ENCODE measurements at regions not wholly inside any gene's neighbourhood (a gene's known extent, or its start where the extent isn't known, plus 50 kb on each side); places are given as distances from the start of the nearest gene placed in this dataset.

DNA sequence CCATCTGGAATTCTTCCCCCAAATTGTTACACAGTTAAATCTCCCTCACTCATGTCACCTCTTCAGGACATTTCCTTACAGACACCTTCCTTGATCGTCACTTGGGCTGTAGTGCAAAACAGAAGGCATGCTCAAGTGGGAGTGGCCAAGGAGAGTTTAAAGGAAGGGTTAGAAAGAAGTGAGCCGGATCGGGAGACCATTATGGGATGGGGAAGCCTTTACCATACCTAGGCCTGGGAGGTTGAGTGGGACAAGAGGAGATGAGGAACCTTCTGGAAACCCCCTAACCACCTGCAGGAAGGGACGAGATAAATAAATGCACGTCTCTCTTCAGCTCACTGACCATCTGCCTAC lies 102.7 kb downstream of the UCHL1 start:
- peaks cover 17% of the 10 kb centered on the region for H3K4me1 Mint-ChIP-seq
- H3K4me2 ChIP-seq (replicated peaks; ENCODE audit: extremely low read depth, low read length, poor library complexity, severe bottlenecking), result no peak overlapping the region

GRCh38 chr4:41359836-41360213 lies 103.1 kb downstream of the UCHL1 start:
- Histone ChIP-seq H3K27ac (ENCODE audit: low read depth in 1 of 2, low read length in 2 of 2) (no peak overlapping the region), H4K20me1 (ENCODE audit: insufficient read depth, low read length) (no peaks in the 10 kb centered on the region), H3K4me1 (ENCODE audit: control insufficient read depth in 1 of 2, insufficient read depth in 2 of 2, low read length in 2 of 2) (peaks cover 15 to 20% of the 10 kb centered on the region in 2 donors), H2AFZ (ENCODE audit: insufficient read depth, low read depth, low read length, poor library complexity, severe bottlenecking) (peak overlapping the region; percentile 88), H3K9ac (ENCODE audit: insufficient read depth, low read length, poor library complexity, severe bottlenecking) (peak overlapping the region; percentile 15), H3K9me3 (replicated peaks in 1 of 2; ENCODE audit: control insufficient read depth in 1 of 2, insufficient read depth in 1 of 2, low read length in 2 of 2) (peaks cover 0 to 12% of the 10 kb centered on the region in 2 donors), H3K4me2 (replicated peaks; ENCODE audit: extremely low read depth, low read length, poor library complexity, severe bottlenecking) (peak overlapping the region; percentile 96), H3K36me3 (replicated peaks in 1 of 2; ENCODE audit: control insufficient read depth in 1 of 2, insufficient read depth in 2 of 2, low read length in 2 of 2) (no peaks in the 10 kb centered on the region), H3K4me3 (replicated peaks in 1 of 3; ENCODE audit: low read depth in 2 of 3, low read length in 3 of 3) (peak overlapping the region in 1 of 3 experiments; percentile 81), H3K79me2 (ENCODE audit: insufficient read depth, low read length) (no peaks in the 10 kb centered on the region), H3K27me3 (ENCODE audit: control insufficient read depth in 2 of 2, insufficient read depth in 2 of 2, low read length in 2 of 2) (peaks cover 52 to 58% of the 10 kb centered on the region in 2 donors)
- Mint-ChIP-seq H3K27me3 (ENCODE audit: low read depth in 3 of 3) (peaks cover 46 to 68% (median 62%) of the 10 kb centered on the region in 3 donors), H3K36me3 (peaks cover 0 to 3% of the 10 kb centered on the region in 2 donors), H3K4me1 (peaks cover 17% of the 10 kb centered on the region), H3K27ac (no peak overlapping the region), H3K9me3 (peaks cover 0 to 12% (median 3%) of the 10 kb centered on the region in 7 donors), H3K4me3 (peak overlapping the region; percentile 45 to 85)
- intact Hi-C loops (cut with micrococcal nuclease), result no loop called here
- 47% methylated on average over 3 of the region's 11 CpGs for WGBS (ENCODE audit: insufficient coverage)
- no peak for DNase-seq
- TF ChIP-seq CTCF (IDR thresholded peaks at IDR 0.05), result no peak

More for the DNA sequence above, 102.7 kb downstream of the UCHL1 start:
- no peak overlapping the region for H2AFZ ChIP-seq (ENCODE audit: insufficient read depth, low read depth, low read length, poor library complexity, severe bottlenecking)
- H3K27ac ChIP-seq (ENCODE audit: low read depth in 1 of 2, low read length in 2 of 2), result no peak overlapping the region
- no peak overlapping the region for H3K4me3 ChIP-seq (replicated peaks in 1 of 3; ENCODE audit: low read depth in 2 of 3, low read length in 3 of 3)
- no peak overlapping the region for H3K27ac Mint-ChIP-seq
- H3K27me3 Mint-ChIP-seq (ENCODE audit: low read depth in 3 of 3), result peaks cover 44 to 64% (median 59%) of the 10 kb centered on the region in 3 donors
- no peak overlapping the region for H3K9ac ChIP-seq (ENCODE audit: insufficient read depth, low read length, poor library complexity, severe bottlenecking)
- peaks cover 15 to 20% of the 10 kb centered on the region in 2 donors for H3K4me1 ChIP-seq (ENCODE audit: control insufficient read depth in 1 of 2, insufficient read depth in 2 of 2, low read length in 2 of 2)
- H3K4me3 Mint-ChIP-seq, result peak overlapping the region in 1 of 2 donors; percentile 85
- peaks cover 0 to 3% of the 10 kb centered on the region in 2 donors for H3K36me3 Mint-ChIP-seq
- peaks cover 0 to 15% (median 3%) of the 10 kb centered on the region in 7 donors for H3K9me3 Mint-ChIP-seq
- H3K9me3 ChIP-seq (replicated peaks in 1 of 2; ENCODE audit: control insufficient read depth in 1 of 2, insufficient read depth in 1 of 2, low read length in 2 of 2), result peaks cover 0 to 12% of the 10 kb centered on the region in 2 donors
- DNase-seq, result no peak
- 70% methylated on average over 2 of the region's 5 CpGs for WGBS (ENCODE audit: insufficient coverage)
- intact Hi-C loops (cut with micrococcal nuclease), result no loop called here
- no peak for TF ChIP-seq CTCF (IDR thresholded peaks at IDR 0.05)
- H3K79me2 ChIP-seq (ENCODE audit: insufficient read depth, low read length), result no peaks in the 10 kb centered on the region
- H3K27me3 ChIP-seq (ENCODE audit: control insufficient read depth in 2 of 2, insufficient read depth in 2 of 2, low read length in 2 of 2), result peaks cover 50 to 55% of the 10 kb centered on the region in 2 donors
- no peaks in the 10 kb centered on the region for H3K36me3 ChIP-seq (replicated peaks in 1 of 2; ENCODE audit: control insufficient read depth in 1 of 2, insufficient read depth in 2 of 2, low read length in 2 of 2)
- no peaks in the 10 kb centered on the region for H4K20me1 ChIP-seq (ENCODE audit: insufficient read depth, low read length)
